GM18858 (cell line): ENCODE measurements at regions not wholly inside any gene's neighbourhood (a gene's known extent, or its start where the extent isn't known, plus 50 kb on each side); places are given as distances from the start of the nearest gene placed in this dataset.

Source experiments
- ATAC-seq: cut with Tn5 transposase; IDR thresholded peaks from one replicate; pipeline ENCODE4 v1.9.1; 2021; ENCODE audit not compliant: unreplicated experiment

- no peak for ATAC-seq
Measured at GRCh38 chr5:93320920-93321445, 260.0 kb downstream of the NR2F1-AS1 start.

GRCh38 chr5:93313672-93314071 is 267.3 kb downstream of the NR2F1-AS1 start:
- ATAC-seq = no peak

GRCh38 chr5:93311881-93312280 is 269.1 kb downstream of the NR2F1-AS1 start:
- no peak for ATAC-seq

DNA sequence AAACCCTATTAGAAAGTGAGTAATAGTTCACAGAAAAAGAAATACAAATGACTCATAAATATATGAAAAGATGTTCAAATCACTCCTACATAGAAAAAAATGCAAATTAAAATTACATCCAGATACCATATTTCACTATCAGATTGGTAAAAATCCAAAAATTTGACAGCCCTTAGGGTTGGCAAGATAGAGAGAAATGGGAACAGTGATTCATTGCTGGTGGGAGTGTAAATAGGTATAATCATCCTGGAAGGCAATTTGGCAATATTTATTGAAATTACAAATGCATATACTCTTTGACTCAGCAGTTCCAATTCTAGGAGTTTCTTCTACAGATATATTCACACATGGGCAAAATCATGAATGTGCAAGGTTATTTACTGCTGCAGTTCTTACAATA is 273.5 kb downstream of the NR2F1-AS1 start:
- no peak for ATAC-seq

- no peak for ATAC-seq
Measured at GRCh38 chr5:93305984-93306383, 275.0 kb downstream of the NR2F1-AS1 start.

DNA sequence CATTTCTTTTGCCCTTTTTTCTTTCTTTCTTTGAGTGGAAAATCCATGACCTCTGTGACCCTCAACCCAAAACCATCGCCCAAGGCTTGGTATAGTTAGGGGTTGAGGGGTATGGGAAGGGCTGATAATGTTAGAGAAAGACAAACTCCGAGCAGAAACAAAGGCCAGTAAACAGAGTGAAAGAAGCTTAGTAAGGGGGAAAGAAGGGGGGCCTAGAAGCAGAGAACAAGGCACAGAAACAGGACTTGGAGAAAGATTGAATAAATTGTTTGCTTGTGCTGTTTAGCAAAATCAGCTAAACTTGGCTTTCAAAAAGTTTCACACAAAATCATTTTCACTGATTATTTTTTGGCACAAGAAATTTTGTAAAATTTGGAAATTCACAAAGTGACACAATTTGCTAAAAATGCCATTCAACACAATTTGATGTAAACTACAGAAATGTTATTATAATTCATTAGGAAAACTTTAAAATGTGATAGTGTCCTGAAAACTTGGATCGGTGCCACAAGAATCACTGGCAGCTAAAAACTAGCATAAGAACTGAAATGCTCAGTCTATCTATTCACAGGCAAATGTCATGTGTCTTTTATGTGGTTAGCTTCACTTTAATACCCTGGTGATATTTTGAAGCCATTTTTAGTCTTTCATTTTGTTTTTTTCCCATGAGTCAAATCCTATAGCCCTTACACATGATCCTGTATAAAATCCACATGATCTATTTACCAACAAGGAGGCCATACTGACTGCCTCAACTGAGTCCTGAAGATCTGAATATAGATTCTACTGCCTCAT is 276.4 kb downstream of the NR2F1-AS1 start:
- ATAC-seq = no peak

GRCh38 chr5:93303291-93303691 is 277.7 kb downstream of the NR2F1-AS1 start:
- no peak for ATAC-seq

DNA sequence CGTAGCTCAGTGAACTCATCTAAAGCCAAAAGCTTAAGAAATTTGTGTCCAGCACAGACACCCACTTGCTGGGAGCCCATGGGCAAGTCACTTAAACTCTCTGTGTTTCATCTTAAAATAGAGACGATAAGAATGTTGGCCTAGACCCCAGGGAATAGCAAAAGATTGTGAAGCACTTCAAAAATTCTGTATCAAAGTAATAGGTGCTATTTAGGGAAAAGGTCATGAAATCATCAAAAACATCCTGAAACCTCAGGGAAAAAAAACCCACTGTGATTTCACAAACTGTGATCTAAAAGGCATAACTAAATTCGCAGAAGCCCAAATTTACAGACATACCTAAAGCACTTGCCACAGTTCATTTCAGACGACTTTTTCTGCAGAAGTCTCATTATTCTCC is 278.3 kb downstream of the NR2F1-AS1 start:
- ATAC-seq = no peak

GRCh38 chr5:93300945-93301344 is 280.1 kb downstream of the NR2F1-AS1 start:
- no peak for ATAC-seq

DNA sequence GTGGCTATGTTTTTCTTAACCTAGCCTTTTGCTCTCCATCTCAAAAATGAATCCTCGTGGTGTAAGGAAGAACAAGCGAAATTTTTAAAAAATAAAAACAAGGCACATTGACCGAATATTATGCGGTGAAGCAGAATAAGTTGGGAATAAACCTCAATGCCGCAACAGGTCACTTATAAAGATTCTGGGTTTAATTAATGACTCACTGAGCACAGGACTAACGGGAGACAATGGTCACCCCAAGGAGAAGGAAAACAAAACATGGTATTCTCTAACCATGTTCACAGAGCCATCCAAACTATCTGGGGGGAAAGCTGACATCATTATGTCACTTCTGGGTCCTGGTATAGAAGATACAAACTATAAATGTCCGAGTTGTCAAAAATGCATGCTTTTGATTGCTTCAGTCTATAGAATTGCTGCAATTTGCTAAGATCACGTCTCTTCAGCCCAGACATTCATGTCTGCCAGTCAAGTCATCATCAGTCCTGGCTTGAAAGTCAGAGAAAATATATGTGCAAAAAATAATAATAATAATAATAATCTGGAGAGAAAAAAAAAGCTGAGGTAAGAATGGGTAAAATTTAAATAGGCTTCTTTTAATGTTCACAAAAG is 280.6 kb downstream of the NR2F1-AS1 start:
- ATAC-seq = no peak

DNA sequence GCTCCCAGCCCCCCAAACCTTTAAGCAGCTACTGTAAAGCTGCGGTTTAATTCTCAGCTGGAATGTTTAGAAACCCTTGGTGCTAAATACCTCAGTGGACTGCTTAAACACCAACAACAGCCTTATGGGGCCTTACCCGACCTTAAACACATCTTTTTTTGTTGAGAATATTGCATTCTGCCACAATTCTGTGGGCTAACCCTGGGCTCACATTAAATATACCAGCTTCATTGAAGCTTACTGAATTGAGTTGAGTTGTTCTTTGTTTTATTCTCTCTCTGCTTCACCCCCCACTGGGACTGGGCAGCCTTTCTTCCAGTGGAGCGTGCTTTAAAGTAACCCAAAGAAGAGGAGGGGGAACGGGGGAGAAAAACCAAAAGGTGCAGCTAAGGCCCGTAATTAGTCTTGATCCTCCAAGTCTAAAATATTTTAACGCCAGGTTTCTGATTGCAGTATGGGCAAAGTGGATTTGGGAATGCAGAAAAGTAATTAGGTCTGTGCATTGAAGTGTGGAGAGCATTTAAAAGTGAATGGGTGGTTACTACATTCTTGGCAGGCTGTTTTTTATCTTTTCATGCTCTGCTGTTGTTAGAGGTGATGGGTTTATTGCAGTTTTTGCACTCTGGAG is 281.2 kb downstream of the NR2F1-AS1 start:
- no peak for ATAC-seq

GRCh38 chr5:93297116-93297515 is 283.9 kb downstream of the NR2F1-AS1 start:
- no peak for ATAC-seq

GRCh38 chr5:93296338-93296737 is 284.7 kb downstream of the NR2F1-AS1 start:
- ATAC-seq = no peak

GRCh38 chr5:93294996-93295395 is 286.0 kb downstream of the NR2F1-AS1 start:
- no peak for ATAC-seq

DNA sequence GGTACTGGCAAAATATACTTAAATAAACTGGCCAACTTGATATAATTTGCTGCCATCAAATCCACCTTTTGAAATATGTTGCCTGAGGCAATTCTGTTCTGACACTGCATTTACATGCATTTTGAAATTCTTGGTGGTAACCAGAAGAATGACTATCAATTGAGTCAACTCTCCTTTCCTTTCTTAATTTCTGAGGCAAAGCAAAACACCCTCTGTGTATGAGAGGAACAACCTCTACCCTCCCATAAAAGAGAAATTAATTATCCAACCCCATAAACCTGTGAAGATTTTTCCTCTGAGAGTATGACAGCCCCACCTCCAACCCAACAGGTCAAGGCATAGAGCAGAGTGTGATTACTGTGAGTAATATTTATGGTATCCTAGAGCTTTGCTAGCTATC is 286.8 kb downstream of the NR2F1-AS1 start:
- no peak for ATAC-seq

DNA sequence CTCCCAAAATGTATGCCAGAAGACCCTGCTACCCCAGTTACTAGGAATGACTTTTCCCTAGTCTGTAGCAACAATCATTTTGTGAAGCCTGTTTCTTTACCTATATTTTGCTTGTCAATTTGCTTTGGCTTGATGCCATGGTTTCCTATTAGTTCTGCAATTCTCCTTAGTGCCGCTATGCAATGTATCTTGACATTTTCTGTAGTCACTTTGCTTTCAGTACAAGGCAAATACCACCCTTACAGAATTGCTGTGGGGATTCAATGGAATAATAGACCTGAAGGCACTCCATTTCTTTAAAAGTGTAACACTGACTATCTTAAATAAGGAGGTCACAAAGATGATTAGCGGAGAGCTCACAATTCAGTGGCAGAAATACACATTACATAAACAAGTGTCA is 291.1 kb downstream of the NR2F1-AS1 start:
- no peak for ATAC-seq

GRCh38 chr5:93285461-93285860 is 295.6 kb downstream of the NR2F1-AS1 start:
- no peak for ATAC-seq

- no peak for ATAC-seq
Measured at GRCh38 chr5:93281980-93282772, 298.8 kb downstream of the NR2F1-AS1 start.

GRCh38 chr5:93280518-93280917 is 300.5 kb downstream of the NR2F1-AS1 start:
- ATAC-seq = no peak

GRCh38 chr5:93279296-93279963 is 301.6 kb downstream of the NR2F1-AS1 start:
- no peak for ATAC-seq

DNA sequence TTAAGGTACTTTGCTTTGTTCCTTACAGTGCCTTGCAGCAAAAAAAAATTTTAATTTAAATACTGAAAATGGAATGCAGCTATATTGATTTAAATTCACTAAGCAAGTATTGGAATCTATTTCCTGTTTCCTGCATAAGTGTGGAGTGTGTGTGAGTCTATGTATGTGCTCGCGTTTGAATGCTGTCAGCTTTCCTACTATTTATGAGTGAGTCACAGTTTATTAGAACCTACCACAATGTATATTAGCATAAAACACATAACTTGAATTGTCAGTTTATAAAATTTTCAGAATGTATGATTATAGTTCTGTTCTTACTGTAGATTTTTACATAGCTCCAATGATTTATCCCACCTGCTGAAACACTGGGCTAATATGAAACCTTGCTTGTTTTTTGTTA is 302.1 kb downstream of the NR2F1-AS1 start:
- no peak for ATAC-seq
